Heart left ventricle (tissue), 13 donors: ENCODE measurements at regions not wholly inside any gene's neighbourhood (a gene's known extent, or its start where the extent isn't known, plus 50 kb on each side); places are given as distances from the start of the nearest gene placed in this dataset.

ENCODE experiments used
- CTCF ChIP-seq, 12 donors: fragments of 200-600 bp; sonication (generic) in 4 of 12; IDR thresholded peaks; one replicate each; pipeline versions ENCODE4 v1.5.0 to v1.8.0; 2018 to 2022; ENCODE audit warnings: antibody characterized with exemption in 12 of 12, mild to moderate bottlenecking in 5 of 12
- POLR2A ChIP-seq, 2 donors: fragments of 450-650 bp; IDR thresholded peaks; one replicate each; pipeline ENCODE4 v1.6.1; 2017; ENCODE audit warnings: antibody characterized with exemption in 2 of 2, mild to moderate bottlenecking in 2 of 2, moderate library complexity in 2 of 2
- donor health status: ischemic (EF 13 %, LVEDD 7.1; RV severe dilation, severe dysfunction).
- donor health status: DM: no; HTN: yes; CAD: no.
- donor health status: DM: no; HTN: no; CAD: no.
- donor health status: ischemic (EF 25% LVEDD 6.9; RV normal size, moderate dysfunction).
- donor health status: ischemic (EF 25% LVEDD 5.7; RV mildly dilated, moderate dysfunction).
- donor health status: ischemic (EF 35%, LVEDD 5.7; RV mildly dilated, moderate dysfunction).
- donor health status: nonischemic (EF 11% LVEDD 7.7; RV severe dilation, severe dysfunction).
- donor health status: DM: yes; HTN: yes; CAD: no.
- donor health status: PGD.
- donor health status: ischemic (EF 29% LVEDD 5.4; RV normal size, mild dysfunction).
- donor health status: nonischemic (EF 23%, LVEDD 6.1; RV moderate dilation, normal function).

GRCh38 chr13:62360609-62361008, 945.0 kb upstream of the PCDH20 start:
- no peak for TF ChIP-seq POLR2A (IDR thresholded peaks at IDR 0.05)
- no peak for TF ChIP-seq CTCF (IDR thresholded peaks at IDR 0.05)
